Endodermal cell (in vitro differentiated cells): ENCODE measurements at regions not wholly inside any gene's neighbourhood (a gene's known extent, or its start where the extent isn't known, plus 50 kb on each side); places are given as distances from the start of the nearest gene placed in this dataset.

Experiments used
- DNase-seq: peaks from one replicate; pipeline ENCODE4 v3.0.0-alpha.2; 2017
- H3K27ac ChIP-seq: 2 replicates; pipeline ENCODE4 v1.5.1; 2013; ENCODE audit warnings: mild to moderate bottlenecking, low read depth, low read length, moderate library complexity
- H3K27me3 ChIP-seq: 2 replicates; pipeline ENCODE4 v1.6.1; 2013; ENCODE audit warnings: mild to moderate bottlenecking, low read length, moderate library complexity; ENCODE audit not compliant: insufficient read depth, control insufficient read depth, poor library complexity, severe bottlenecking
- H3K36me3 ChIP-seq: 2 replicates; pipeline ENCODE4 v1.7.0; 2013; ENCODE audit warnings: mild to moderate bottlenecking, low read length, moderate library complexity; ENCODE audit not compliant: control insufficient read depth, insufficient read depth
- H3K4me1 ChIP-seq: one replicate; pipeline ENCODE4 v1.7.0; 2013; ENCODE audit warnings: low read length; ENCODE audit not compliant: control insufficient read depth, insufficient read depth
- H3K4me3 ChIP-seq: 2 replicates; pipeline ENCODE4 v1.5.1; 2013; ENCODE audit warnings: mild to moderate bottlenecking, low read length, moderate library complexity
- H3K9ac ChIP-seq: 2 replicates; pipeline ENCODE4 v1.6.1; 2013; ENCODE audit warnings: mild to moderate bottlenecking, low read length, moderate library complexity; ENCODE audit not compliant: poor library complexity, severe bottlenecking; ENCODE audit errors: extremely low read depth
- H3K9me3 ChIP-seq: 2 replicates; pipeline ENCODE4 v1.6.1; 2013; ENCODE audit warnings: mild to moderate bottlenecking, low read length, moderate library complexity; ENCODE audit not compliant: control insufficient read depth
- H3K27ac Mint-ChIP-seq: 2 replicates; pipeline ENCODE4 v1.8.0; 2020; ENCODE audit warnings: mixed read lengths
- H3K27me3 Mint-ChIP-seq: 2 replicates; pipeline ENCODE4 v1.8.0; 2021; ENCODE audit warnings: mild to moderate bottlenecking, mixed read lengths; ENCODE audit not compliant: insufficient read depth
- H3K36me3 Mint-ChIP-seq: 2 replicates; pipeline ENCODE4 v1.8.0; 2020; ENCODE audit warnings: low read depth, mixed read lengths
- H3K4me1 Mint-ChIP-seq: 2 replicates; pipeline ENCODE4 v1.8.0; 2020; ENCODE audit warnings: mixed read lengths
- H3K4me3 Mint-ChIP-seq: 2 replicates; pipeline ENCODE4 v1.8.0; 2020; ENCODE audit warnings: mild to moderate bottlenecking, moderate library complexity, mixed read lengths
- H3K9me3 Mint-ChIP-seq: 2 replicates; pipeline ENCODE4 v1.8.0; 2020; ENCODE audit warnings: mild to moderate bottlenecking, mixed read lengths
- CTCF ChIP-seq: fragments of 200-600 bp; sonication (generic); conservative IDR thresholded peaks from 2 replicates; pipeline ENCODE4 v1.5.0; 2021; ENCODE audit warnings: antibody characterized with exemption, mild to moderate bottlenecking
- WGBS, 2 experiments: methylation state at CpG; one replicate each; pipeline versions ENCODE4 v1.1.5 to v1.1.7; 2013; ENCODE audit warnings: missing lambda C conversion rate in 2 of 2, mixed read lengths in 1 of 2; ENCODE audit not compliant: insufficient coverage in 1 of 2, insufficient read length in 1 of 2; 5-methylcytosine and 5-hydroxymethylcytosine counted together

- H3K27ac Mint-ChIP-seq, result no peak overlapping the region
- TF ChIP-seq CTCF, result no peak
- Histone ChIP-seq H3K9me3 (no peaks in the 10 kb centered on the region), H3K27ac (no peak overlapping the region), H3K9ac (no peak overlapping the region), H3K36me3 (no peaks in the 10 kb centered on the region), H3K4me3 (no peak overlapping the region), H3K27me3 (peaks cover 7% of the 10 kb centered on the region), H3K4me1 (no peaks in the 10 kb centered on the region)
- peaks cover 5% of the 10 kb centered on the region for H3K27me3 Mint-ChIP-seq
- H3K9me3 Mint-ChIP-seq, result no peaks in the 10 kb centered on the region
- H3K36me3 Mint-ChIP-seq, result no peaks in the 10 kb centered on the region
- DNase-seq, result no peak
- 75 to 85% methylated on average over 1 to 2 of the region's 2 CpGs for WGBS, 2 experiments
- H3K4me1 Mint-ChIP-seq, result no peaks in the 10 kb centered on the region
- H3K4me3 Mint-ChIP-seq, result no peak overlapping the region
Measured at GRCh38 chr9:10928372-10928771, 315.6 kb upstream of the PTPRD start.

- TF ChIP-seq CTCF, result no peak
- Mint-ChIP-seq H3K36me3 (no peaks in the 10 kb centered on the region), H3K4me1 (no peaks in the 10 kb centered on the region), H3K27ac (no peak overlapping the region), H3K27me3 (no peaks in the 10 kb centered on the region), H3K4me3 (no peak overlapping the region), H3K9me3 (no peaks in the 10 kb centered on the region)
- no peaks in the 10 kb centered on the region for H3K4me1 ChIP-seq
- H3K9ac ChIP-seq, result no peak overlapping the region
- H3K27ac ChIP-seq, result no peak overlapping the region
- no peak overlapping the region for H3K4me3 ChIP-seq
- 100% methylated on average over 2 of the region's 2 CpGs for WGBS, 2 experiments
- no peaks in the 10 kb centered on the region for H3K27me3 ChIP-seq
- no peaks in the 10 kb centered on the region for H3K36me3 ChIP-seq
- DNase-seq, result no peak
- H3K9me3 ChIP-seq, result no peaks in the 10 kb centered on the region
Measured at GRCh38 chr9:10930081-10930480, 317.3 kb upstream of the PTPRD start.

- no peak overlapping the region for H3K27ac Mint-ChIP-seq
- no peaks in the 10 kb centered on the region for H3K27me3 ChIP-seq
- H3K4me1 Mint-ChIP-seq, result no peaks in the 10 kb centered on the region
- H3K36me3 Mint-ChIP-seq, result no peaks in the 10 kb centered on the region
- no peak overlapping the region for H3K27ac ChIP-seq
- H3K4me1 ChIP-seq, result no peaks in the 10 kb centered on the region
- H3K4me3 ChIP-seq, result no peak overlapping the region
- DNase-seq, result no peak
- no peak overlapping the region for H3K4me3 Mint-ChIP-seq
- H3K9ac ChIP-seq, result no peak overlapping the region
- no peaks in the 10 kb centered on the region for H3K9me3 Mint-ChIP-seq
- no peaks in the 10 kb centered on the region for H3K27me3 Mint-ChIP-seq
- H3K36me3 ChIP-seq, result no peaks in the 10 kb centered on the region
- no peak for TF ChIP-seq CTCF
- WGBS, 2 experiments, result 92 to 97% methylated on average over 10 to 26 of the region's 26 CpGs
- no peaks in the 10 kb centered on the region for H3K9me3 ChIP-seq
Measured at GRCh38 chr9:10946676-10947410, 334.0 kb upstream of the PTPRD start.
